OCI-LY7 (cell line): ENCODE measurements at regions not wholly inside any gene's neighbourhood (a gene's known extent, or its start where the extent isn't known, plus 50 kb on each side); places are given as distances from the start of the nearest gene placed in this dataset.

Source experiments
- BruUV-seq: library from RNA; stranded (reverse); fragments of 400-500 nt; replicated peaks from 2 replicates; lab custom pipeline; 2021; lab: Mats Ljungman, UMichigan
- CTCF ChIA-PET: fragments of 300-600 bp; sonication (Branson Sonifier 250); formaldehyde crosslinking; loops from one replicate; lab custom pipeline; 2022; ENCODE audit warnings: antibody characterized with exemption; ENCODE audit not compliant: unreplicated experiment; lab: Charles Lee
- POLR2A ChIA-PET: fragments of 300-600 bp; sonication (Branson Sonifier 250); formaldehyde crosslinking; loops from one replicate; lab custom pipeline; 2022; ENCODE audit warnings: antibody characterized with exemption; lab: Charles Lee
- DNase-seq: peaks from one replicate; pipeline ENCODE4 v3.0.0-alpha.2; 2015; ENCODE audit warnings: low spot score
- H2AFZ ChIP-seq: fragments of 200-600 bp; sonication (generic), shearing (Covaris generic); 2 replicates; pipeline ENCODE4 v1.6.1; 2014; ENCODE audit warnings: mild to moderate bottlenecking, antibody characterized with exemption, low read length, moderate library complexity
- H3K27ac ChIP-seq: fragments of 200-600 bp; sonication (generic); 2 replicates; pipeline ENCODE4 v1.5.1; 2014; ENCODE audit warnings: mixed run types, low read depth, mild to moderate bottlenecking, moderate library complexity, low read length, inconsistent platforms; ENCODE audit not compliant: poor library complexity, severe bottlenecking
- H3K36me3 ChIP-seq: fragments of 200-600 bp; sonication (generic); 2 replicates; pipeline ENCODE4 v1.6.1; 2014; ENCODE audit warnings: mild to moderate bottlenecking, antibody characterized with exemption, low read length, moderate library complexity, mixed read lengths; ENCODE audit not compliant: insufficient read depth
- H3K4me1 ChIP-seq: fragments of 200-600 bp; sonication (generic); 2 replicates; pipeline ENCODE4 v1.5.1; 2014; ENCODE audit warnings: mild to moderate bottlenecking, low read length; ENCODE audit not compliant: insufficient read depth, poor library complexity, severe bottlenecking
- H3K4me2 ChIP-seq: fragments of 200-600 bp; sonication (generic); 2 replicates; pipeline ENCODE4 v1.6.1; 2014; ENCODE audit warnings: mild to moderate bottlenecking, low read length
- H3K4me3 ChIP-seq: fragments of 200-600 bp; sonication (generic); 2 replicates; pipeline ENCODE4 v1.5.1; 2014; ENCODE audit warnings: mild to moderate bottlenecking, low read depth, low read length; ENCODE audit not compliant: poor library complexity, severe bottlenecking
- H3K79me2 ChIP-seq: fragments of 200-600 bp; sonication (generic); 2 replicates; pipeline ENCODE4 v1.6.1; 2016; ENCODE audit warnings: low read depth, mild to moderate bottlenecking, low read length, moderate library complexity, mixed read lengths; ENCODE audit not compliant: insufficient read depth
- H3K9me2 ChIP-seq: fragments of 200-600 bp; sonication (generic); 2 replicates; pipeline ENCODE4 v1.6.1; 2016; ENCODE audit warnings: mild to moderate bottlenecking, low read length, mixed read lengths; ENCODE audit not compliant: insufficient read depth
- H3K9me3 ChIP-seq: fragments of 200-600 bp; sonication (generic); 2 replicates; pipeline ENCODE4 v1.6.1; 2014; ENCODE audit warnings: mild to moderate bottlenecking, mixed run types, low read length, mixed read lengths
- H4K20me1 ChIP-seq: fragments of 200-600 bp; sonication (generic); 2 replicates; pipeline ENCODE4 v1.6.1; 2014; ENCODE audit warnings: mild to moderate bottlenecking, antibody characterized with exemption, low read length, moderate library complexity, mixed read lengths; ENCODE audit not compliant: insufficient read depth
- CTCF ChIP-seq: fragments of 200-600 bp; sonication (generic); conservative IDR thresholded peaks from 2 replicates; pipeline ENCODE4 v1.5.1; 2014; ENCODE audit warnings: mild to moderate bottlenecking, antibody characterized with exemption, low read length, moderate library complexity, mixed read lengths
- EZH2phosphoT487 ChIP-seq: fragments of 200-600 bp; sonication (generic); IDR thresholded peaks from 2 replicates; pipeline ENCODE4 v1.6.1; 2018; ENCODE audit warnings: low read depth, borderline replicate concordance, mild to moderate bottlenecking, mixed run types, antibody characterized with exemption, low read length, moderate library complexity, mixed read lengths
- intact Hi-C: fragments of 100-400 bp; cut with micrococcal nuclease; formaldehyde crosslinking; loops from one replicate; pipeline ENCODE4 v1.10.0; 2022; ENCODE audit not compliant: unreplicated experiment

DNA sequence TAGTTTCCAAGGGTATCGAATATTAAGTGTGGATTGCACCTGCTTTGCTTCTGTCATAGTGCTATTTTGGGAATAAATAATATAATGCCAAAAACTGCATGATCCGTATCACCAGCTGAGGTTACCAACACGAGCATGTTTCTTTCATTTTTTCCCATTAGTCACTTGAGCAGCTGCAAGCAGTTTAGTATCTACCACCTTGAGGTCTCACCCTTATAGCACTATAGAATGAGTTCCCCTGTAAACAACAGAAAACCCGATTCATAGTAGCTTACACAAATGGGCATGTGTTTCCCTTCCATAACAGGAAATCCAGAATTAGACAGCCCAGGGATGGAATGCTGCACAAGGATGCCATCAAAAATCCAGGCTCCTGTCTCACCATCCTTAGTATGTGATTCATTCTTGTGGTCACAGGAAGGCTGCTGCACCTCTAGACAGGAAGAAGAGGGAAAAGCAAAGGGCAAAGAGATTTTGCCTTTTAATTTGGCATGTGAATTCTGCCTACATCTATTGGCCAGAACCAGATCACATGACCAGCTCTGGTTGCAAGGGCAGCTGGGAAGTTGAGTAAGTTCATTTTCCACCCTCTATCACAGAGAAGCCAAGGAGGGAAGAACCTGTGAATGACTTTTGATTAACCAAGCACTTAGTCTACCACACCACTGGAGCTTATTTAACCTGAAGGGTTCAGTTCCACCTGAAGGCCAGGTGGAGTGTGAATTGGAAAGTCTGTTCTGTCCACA is 91.3 kb upstream of the SLC25A36 start:
- Histone ChIP-seq H3K4me2 (peak overlapping the region; percentile 41), H3K79me2 (no peaks in the 10 kb centered on the region), H3K9me2 (no peaks in the 10 kb centered on the region), H3K9me3 (0 out of 2 replicates have a peak, but pooled peaks cover 4% of the 10 kb centered on the region), H3K36me3 (no peaks in the 10 kb centered on the region; the same call in 1 of the 2 replicates), H3K27ac (no peak overlapping the region), H2AFZ (peak overlapping the region; percentile 64; the same call in 1 of the 2 replicates), H3K4me1 (peaks cover 54% of the 10 kb centered on the region), H4K20me1 (no peaks in the 10 kb centered on the region), H3K4me3 (peak overlapping the region; percentile 26)
- POLR2A ChIA-PET, result interaction anchor here (0.5 to 1.6 kb wide), 3 partner anchors 93 to 337 kb away, joined by 3 to 9 read pairs (median 5); no protein-coding TSS in a partner anchor
- BruUV-seq, result no TSS peak
- peak; percentile 30 for DNase-seq
- TF ChIP-seq CTCF, result no peak
- TF ChIP-seq EZH2phosphoT487, result no peak
- CTCF ChIA-PET, result no interaction called here
- intact Hi-C loops, result no loop called here

DNA sequence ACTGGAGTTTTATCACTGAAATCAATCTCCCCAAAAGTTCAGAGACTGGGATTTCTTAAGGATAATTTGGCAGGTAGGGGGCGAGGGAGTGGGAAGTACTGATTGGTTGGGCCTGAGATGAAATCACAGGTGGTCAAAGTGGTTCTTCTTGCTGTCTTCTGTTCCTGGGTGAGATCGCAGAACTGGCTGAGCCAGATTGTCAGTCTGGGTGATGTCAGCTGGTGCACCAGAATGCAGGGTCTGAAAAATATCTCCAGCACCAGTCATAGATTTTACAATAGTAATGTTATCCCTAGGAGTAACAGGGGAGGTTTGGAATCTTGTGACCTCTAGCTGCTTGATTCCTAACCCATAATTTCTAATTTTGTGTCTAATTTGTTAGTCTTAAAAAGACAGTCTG is 86.7 kb upstream of the SLC25A36 start:
- ChIA-PET CTCF (no interaction called here), POLR2A (interaction anchor here (0.5 to 1.4 kb wide), 4 partner anchors 12 to 338 kb away, joined by 3 to 5 read pairs (median 4); no protein-coding TSS in a partner anchor)
- H3K79me2 ChIP-seq, result no peaks in the 10 kb centered on the region
- no peaks in the 10 kb centered on the region for H3K9me2 ChIP-seq
- no peak overlapping the region for H3K4me3 ChIP-seq
- no peak for DNase-seq
- H4K20me1 ChIP-seq, result no peaks in the 10 kb centered on the region
- H3K4me2 ChIP-seq, result no peak overlapping the region
- TF ChIP-seq EZH2phosphoT487, result no peak
- TF ChIP-seq CTCF, result no peak
- no peak overlapping the region for H3K27ac ChIP-seq
- intact Hi-C loops, result no loop called here
- peaks cover 15% of the 10 kb centered on the region for H3K4me1 ChIP-seq
- 0 out of 2 replicates have a peak, but pooled peaks cover 4% of the 10 kb centered on the region for H3K9me3 ChIP-seq
- BruUV-seq, result no TSS peak
- H2AFZ ChIP-seq, result no peak overlapping the region
- H3K36me3 ChIP-seq, result no peaks in the 10 kb centered on the region; the same call in 1 of the 2 replicates

- BruUV-seq, result no TSS peak
- Histone ChIP-seq H2AFZ (no peak overlapping the region), H3K9me3 (0 out of 2 replicates have a peak, but pooled peaks cover 4% of the 10 kb centered on the region), H3K36me3 (no peaks in the 10 kb centered on the region; the same call in 1 of the 2 replicates), H3K27ac (no peak overlapping the region), H4K20me1 (no peaks in the 10 kb centered on the region), H3K79me2 (no peaks in the 10 kb centered on the region), H3K4me3 (no peak overlapping the region), H3K4me2 (no peak overlapping the region), H3K4me1 (peaks cover 11% of the 10 kb centered on the region), H3K9me2 (no peaks in the 10 kb centered on the region)
- no peak for DNase-seq
- ChIA-PET POLR2A (interaction anchor here (0.7 to 1.1 kb wide), 2 partner anchors 10 to 103 kb away, joined by 3 to 4 read pairs; no protein-coding TSS in a partner anchor), CTCF (no interaction called here)
- TF ChIP-seq EZH2phosphoT487, result no peak
- no peak for TF ChIP-seq CTCF
- intact Hi-C loops, result no loop called here
These were observed 84.7 kb upstream of the SLC25A36 start for GRCh38 chr3:140856905-140857304.
